PC-3 (cell line): ENCODE measurements at regions not wholly inside any gene's neighbourhood (a gene's known extent, or its start where the extent isn't known, plus 50 kb on each side); places are given as distances from the start of the nearest gene placed in this dataset.

ENCODE experiments used
- ATAC-seq: fragments of 200-7000 bp; cut with Tn5 transposase; 2 replicates; pipeline ENCODE4 v1.9.1; 2020; ENCODE audit warnings: mild to moderate bottlenecking, moderate library complexity
- BruUV-seq: library from RNA; stranded (reverse); fragments of 400-500 nt; replicated peaks from 2 replicates; lab custom pipeline; 2021; lab: Mats Ljungman, UMichigan
- CTCF ChIA-PET: fragments of 300-600 bp; sonication (Branson Sonifier 250); formaldehyde crosslinking; loops from one replicate; lab custom pipeline; 2022; ENCODE audit warnings: antibody characterized with exemption; lab: Charles Lee
- POLR2A ChIA-PET: fragments of 300-600 bp; sonication (Branson Sonifier 250); formaldehyde crosslinking; loops from one replicate; lab custom pipeline; 2022; ENCODE audit warnings: antibody characterized with exemption; ENCODE audit not compliant: unreplicated experiment; lab: Charles Lee
- DNase-seq: peaks from one replicate; pipeline ENCODE4 v3.0.0-alpha.2; 2015
- H2AFZ ChIP-seq: fragments of 300-600 bp; sonication (generic); 2 replicates; pipeline ENCODE4 v1.6.0; 2016; ENCODE audit warnings: antibody characterized with exemption, low read length
- H3F3A ChIP-seq: fragments of 300-600 bp; sonication (generic); one replicate; pipeline ENCODE4 v1.6.0; 2017; ENCODE audit warnings: antibody characterized with exemption, low read length, control low read depth, mild to moderate bottlenecking; ENCODE audit not compliant: unreplicated experiment
- H3K27ac ChIP-seq: fragments of 300-600 bp; sonication (generic); 2 replicates; pipeline ENCODE4 v1.5.1; 2016; ENCODE audit warnings: mild to moderate bottlenecking, low read length
- H3K27me3 ChIP-seq: fragments of 300-600 bp; sonication (generic); 2 replicates; pipeline ENCODE4 v1.6.1; 2016; ENCODE audit warnings: low read length, mixed read lengths
- H3K36me3 ChIP-seq: fragments of 300-600 bp; sonication (generic); 2 replicates; pipeline ENCODE4 v1.6.1; 2016; ENCODE audit warnings: low read depth, mixed run types, low read length, mixed read lengths
- H3K4me1 ChIP-seq: fragments of 300-600 bp; sonication (generic); 2 replicates; pipeline ENCODE4 v1.5.1; 2016; ENCODE audit warnings: low read length; ENCODE audit not compliant: insufficient read depth
- H3K4me2 ChIP-seq: fragments of 300-600 bp; sonication (generic); 2 replicates; pipeline ENCODE4 v1.6.0; 2016; ENCODE audit warnings: low read length
- H3K4me3 ChIP-seq: fragments of 300-600 bp; sonication (generic); 2 replicates; pipeline ENCODE4 v1.5.1; 2016; ENCODE audit warnings: mild to moderate bottlenecking, low read length, mixed read lengths
- H3K79me2 ChIP-seq: fragments of 300-600 bp; sonication (generic); 2 replicates; pipeline ENCODE4 v1.6.1; 2017; ENCODE audit warnings: low read length, mixed read lengths
- H3K9ac ChIP-seq: fragments of 300-600 bp; sonication (generic); 2 replicates; pipeline ENCODE4 v1.6.0; 2016; ENCODE audit warnings: mild to moderate bottlenecking, low read length
- H3K9me2 ChIP-seq: fragments of 300-600 bp; sonication (generic); replicated peaks from 2 replicates; pipeline ENCODE4 v1.6.1; 2016; ENCODE audit warnings: mixed run types, low read length, mixed read lengths
- H3K9me3 ChIP-seq: fragments of 300-600 bp; sonication (generic); 2 replicates; pipeline ENCODE4 v1.6.1; 2016; ENCODE audit warnings: low read length, mixed read lengths
- H4K20me1 ChIP-seq: fragments of 300-600 bp; sonication (generic); 2 replicates; pipeline ENCODE4 v1.6.1; 2016; ENCODE audit warnings: low read length, mixed read lengths
- CTCF ChIP-seq: fragments of 300-600 bp; sonication (generic); conservative IDR thresholded peaks from 2 replicates; pipeline ENCODE4 v1.5.1; 2017; ENCODE audit warnings: antibody characterized with exemption, low read depth, mild to moderate bottlenecking, low read length
- EZH2 ChIP-seq: fragments of 300-600 bp; sonication (generic); IDR thresholded peaks from one replicate; pipeline ENCODE4 v1.6.1; 2017; ENCODE audit warnings: antibody characterized with exemption, mild to moderate bottlenecking, low read length; ENCODE audit not compliant: unreplicated experiment
- EZH2phosphoT487 ChIP-seq: fragments of 300-600 bp; sonication (generic); IDR thresholded peaks from 2 replicates; pipeline ENCODE4 v1.6.1; 2018; ENCODE audit warnings: mild to moderate bottlenecking, antibody characterized with exemption, low read length, borderline replicate concordance
- intact Hi-C: fragments of 100-400 bp; cut with micrococcal nuclease; formaldehyde crosslinking; loops from 2 replicates; pipeline ENCODE4 v1.9.0; 2023

- Histone ChIP-seq H3K36me3 (no peaks in the 10 kb centered on the region), H3K9me2 (no peaks in the 10 kb centered on the region), H3F3A (no peaks in the 10 kb centered on the region), H4K20me1 (no peaks in the 10 kb centered on the region), H3K4me1 (peaks cover 10% of the 10 kb centered on the region), H3K27ac (no peak overlapping the region), H3K4me3 (no peak overlapping the region), H3K9me3 (no peaks in the 10 kb centered on the region), H3K79me2 (no peaks in the 10 kb centered on the region), H3K4me2 (no peak overlapping the region), H3K9ac (no peak overlapping the region), H3K27me3 (no peaks in the 10 kb centered on the region), H2AFZ (no peak overlapping the region)
- DNase-seq (peak; percentile 44), ATAC-seq (no peak)
- POLR2A ChIA-PET: no interaction called here
- CTCF ChIA-PET: no interaction called here
- BruUV-seq: no TSS peak
- no peak for TF ChIP-seq EZH2phosphoT487
- no peak for TF ChIP-seq EZH2
- no peak for TF ChIP-seq CTCF
- intact Hi-C loops: no loop called here
Observed at GRCh38 chrX:13386092-13386491, 66.2 kb upstream of the ATXN3L start.

DNA sequence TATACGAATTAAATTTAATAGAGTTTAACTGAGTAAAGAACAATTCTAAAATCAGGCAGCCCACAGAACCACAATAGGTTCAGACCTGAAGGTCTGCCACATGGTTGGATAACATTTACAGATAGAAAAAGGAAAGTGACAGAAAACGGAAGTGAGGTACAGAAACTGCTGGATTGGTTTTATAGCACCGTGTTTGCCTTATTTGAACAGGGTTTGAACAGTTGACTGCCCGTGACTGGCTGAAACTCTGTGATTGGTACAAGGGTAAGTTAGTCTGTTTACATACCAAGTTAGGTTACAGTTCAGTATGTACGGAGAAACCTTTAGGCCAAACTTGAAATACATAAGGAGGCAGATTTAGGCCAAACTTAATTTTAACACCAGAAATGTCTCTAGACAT lies 64.1 kb upstream of the ATXN3L start:
- ChIA-PET POLR2A (no interaction called here), CTCF (no interaction called here)
- Histone ChIP-seq H3K4me2 (no peak overlapping the region), H3K36me3 (no peaks in the 10 kb centered on the region), H3K27me3 (no peaks in the 10 kb centered on the region), H3K4me3 (no peak overlapping the region), H3K79me2 (no peaks in the 10 kb centered on the region), H3K9ac (no peak overlapping the region), H4K20me1 (no peaks in the 10 kb centered on the region), H3K9me2 (no peaks in the 10 kb centered on the region), H3F3A (no peaks in the 10 kb centered on the region), H3K27ac (no peak overlapping the region), H3K9me3 (no peaks in the 10 kb centered on the region), H2AFZ (no peak overlapping the region), H3K4me1 (peaks cover 10% of the 10 kb centered on the region)
- no peak for DNase-seq
- TF ChIP-seq EZH2phosphoT487 (no peak), CTCF (no peak), EZH2 (no peak)
- BruUV-seq: no TSS peak
- intact Hi-C loops: no loop called here
- no peak for ATAC-seq

DNA sequence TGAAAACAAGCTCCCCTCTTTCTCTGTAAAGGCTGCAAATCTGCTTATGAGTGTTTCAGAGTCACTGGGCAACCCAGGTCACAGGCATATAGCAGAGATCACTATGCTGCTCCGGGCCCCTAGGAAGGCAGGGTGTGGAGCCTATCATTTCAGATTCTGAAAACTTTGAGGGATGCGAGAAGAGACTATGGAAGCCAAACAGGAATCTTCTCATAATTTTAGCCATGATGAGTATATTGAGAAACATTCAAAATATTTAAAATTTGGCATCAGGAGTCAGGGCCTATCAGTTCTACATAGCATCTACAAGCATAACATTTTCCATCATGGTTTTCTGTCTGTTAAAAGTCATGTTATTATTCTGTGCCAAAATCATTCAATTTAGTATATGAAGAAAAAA lies 61.7 kb upstream of the ATXN3L start:
- H3K4me3 ChIP-seq: no peak overlapping the region
- no peaks in the 10 kb centered on the region for H3K9me3 ChIP-seq
- intact Hi-C loops: no loop called here
- CTCF ChIA-PET: no interaction called here
- H3K27ac ChIP-seq: no peak overlapping the region
- H3K9ac ChIP-seq: no peak overlapping the region
- no peaks in the 10 kb centered on the region for H3K27me3 ChIP-seq
- DNase-seq (no peak), ATAC-seq (no peak)
- POLR2A ChIA-PET: no interaction called here
- BruUV-seq: no TSS peak
- peaks cover 17% of the 10 kb centered on the region for H3K4me1 ChIP-seq
- H3K79me2 ChIP-seq: no peaks in the 10 kb centered on the region
- H2AFZ ChIP-seq: no peak overlapping the region
- no peaks in the 10 kb centered on the region for H4K20me1 ChIP-seq
- H3F3A ChIP-seq: no peaks in the 10 kb centered on the region
- no peaks in the 10 kb centered on the region for H3K36me3 ChIP-seq
- no peak for TF ChIP-seq CTCF
- no peak for TF ChIP-seq EZH2phosphoT487
- no peak for TF ChIP-seq EZH2
- H3K9me2 ChIP-seq: no peaks in the 10 kb centered on the region
- no peak overlapping the region for H3K4me2 ChIP-seq
